ENCODE measurements at regions not wholly inside any gene's neighbourhood (a gene's known extent, or its start where the extent isn't known, plus 50 kb on each side); places are given as distances from the start of the nearest gene placed in this dataset.

DNA sequence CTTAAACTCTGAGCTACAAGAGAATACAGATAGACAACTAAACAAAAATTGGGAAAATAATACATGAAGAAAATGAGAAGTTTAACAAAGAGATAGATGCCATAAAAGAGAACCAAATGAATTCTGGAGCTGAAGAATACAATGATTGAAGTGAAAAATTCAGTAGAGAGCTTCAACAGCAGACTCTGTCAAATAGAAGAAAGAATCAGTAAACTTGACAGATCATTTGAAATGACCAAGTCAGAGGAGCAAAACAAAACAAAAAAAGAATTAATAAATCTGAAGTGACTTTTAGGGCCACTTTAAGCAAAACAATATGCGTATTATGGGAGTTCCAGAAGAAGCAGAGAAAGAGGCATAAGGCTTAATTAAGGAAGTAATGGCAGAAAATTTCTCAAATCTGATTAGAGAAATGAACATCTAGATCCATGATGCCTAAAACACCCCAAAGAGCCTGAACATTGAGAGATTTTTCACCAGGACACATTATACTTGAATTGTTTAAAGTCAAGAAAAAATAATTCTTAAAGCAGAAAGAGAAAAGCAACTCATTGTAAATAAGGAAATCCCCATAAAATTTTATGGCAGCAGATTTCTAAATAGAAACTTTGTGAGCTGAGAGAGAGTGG lies 61.0 kb upstream of the RNU6-8 start:
- Mint-ChIP-seq H3K4me3 (no peak overlapping the region), H3K27me3 (ENCODE audit: insufficient read depth) (no peaks in the 10 kb centered on the region), H3K9me3 (peaks cover 14% of the 10 kb centered on the region), H3K4me1 (ENCODE audit: low read depth) (peaks cover 12% of the 10 kb centered on the region), H3K27ac (no peak overlapping the region), H3K36me3 (ENCODE audit: low read depth) (peaks cover 10% of the 10 kb centered on the region)
- no peak for DNase-seq
- TF ChIP-seq, protein P1, sequence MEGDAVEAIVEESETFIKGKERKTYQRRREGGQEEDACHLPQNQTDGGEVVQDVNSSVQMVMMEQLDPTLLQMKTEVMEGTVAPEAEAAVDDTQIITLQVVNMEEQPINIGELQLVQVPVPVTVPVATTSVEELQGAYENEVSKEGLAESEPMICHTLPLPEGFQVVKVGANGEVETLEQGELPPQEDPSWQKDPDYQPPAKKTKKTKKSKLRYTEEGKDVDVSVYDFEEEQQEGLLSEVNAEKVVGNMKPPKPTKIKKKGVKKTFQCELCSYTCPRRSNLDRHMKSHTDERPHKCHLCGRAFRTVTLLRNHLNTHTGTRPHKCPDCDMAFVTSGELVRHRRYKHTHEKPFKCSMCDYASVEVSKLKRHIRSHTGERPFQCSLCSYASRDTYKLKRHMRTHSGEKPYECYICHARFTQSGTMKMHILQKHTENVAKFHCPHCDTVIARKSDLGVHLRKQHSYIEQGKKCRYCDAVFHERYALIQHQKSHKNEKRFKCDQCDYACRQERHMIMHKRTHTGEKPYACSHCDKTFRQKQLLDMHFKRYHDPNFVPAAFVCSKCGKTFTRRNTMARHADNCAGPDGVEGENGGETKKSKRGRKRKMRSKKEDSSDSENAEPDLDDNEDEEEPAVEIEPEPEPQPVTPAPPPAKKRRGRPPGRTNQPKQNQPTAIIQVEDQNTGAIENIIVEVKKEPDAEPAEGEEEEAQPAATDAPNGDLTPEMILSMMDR (IDR thresholded peaks at IDR 0.05), result no peak

DNA sequence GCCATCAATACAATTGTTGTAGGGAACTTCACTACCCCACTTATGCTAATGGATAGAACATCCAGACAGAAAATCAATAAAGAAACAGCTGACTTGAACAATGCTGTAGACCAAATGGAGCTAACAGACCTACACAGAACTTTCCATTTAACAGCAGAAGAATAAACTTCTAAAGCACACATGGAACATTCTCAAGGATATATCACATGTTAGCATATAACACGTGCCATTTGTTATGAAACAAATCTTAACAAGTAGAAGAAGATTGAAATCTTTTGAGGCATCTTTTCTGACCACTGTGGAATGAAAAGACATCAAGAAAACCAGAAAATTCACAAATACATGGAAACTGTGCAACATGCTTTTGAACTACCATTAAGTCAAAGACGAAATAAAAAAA lies 62.5 kb upstream of the RNU6-8 start:
- Mint-ChIP-seq H3K27ac (no peak overlapping the region), H3K36me3 (ENCODE audit: low read depth) (peaks cover 10% of the 10 kb centered on the region), H3K27me3 (ENCODE audit: insufficient read depth) (peaks cover 2% of the 10 kb centered on the region; the same call in 1 of the 2 replicates), H3K9me3 (peaks cover 14% of the 10 kb centered on the region), H3K4me1 (ENCODE audit: low read depth) (no peaks in the 10 kb centered on the region), H3K4me3 (no peak overlapping the region)
- DNase-seq, result no peak
- TF ChIP-seq, protein P1 (IDR thresholded peaks at IDR 0.05), result no peak

DNA sequence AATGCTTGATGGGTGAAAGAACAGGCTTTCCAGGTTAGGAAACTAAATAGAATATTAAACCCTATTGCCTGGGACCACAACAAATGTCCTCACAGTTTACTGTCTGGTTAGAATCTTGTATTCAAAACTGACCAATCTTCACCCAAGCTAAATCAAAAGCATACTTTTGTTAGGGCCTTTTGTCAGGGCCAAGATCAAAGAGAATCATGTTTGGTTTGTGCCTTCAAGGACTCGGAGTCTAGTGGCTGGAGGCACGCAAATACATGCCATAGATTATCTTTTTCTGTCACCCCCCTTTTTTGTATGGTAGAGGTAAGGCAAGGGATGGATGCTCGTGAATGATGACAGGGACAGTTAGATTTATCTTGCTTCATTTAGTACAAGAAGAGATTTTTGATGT lies 51.1 kb upstream of the AKAP6 start:
- Mint-ChIP-seq H3K4me1 (ENCODE audit: low read depth) (peaks cover 6% of the 10 kb centered on the region; the same call in 1 of the 2 replicates), H3K36me3 (ENCODE audit: low read depth) (peaks cover 13% of the 10 kb centered on the region), H3K4me3 (no peak overlapping the region), H3K9me3 (peaks cover 15% of the 10 kb centered on the region), H3K27me3 (ENCODE audit: insufficient read depth) (peaks cover 12% of the 10 kb centered on the region), H3K27ac (no peak overlapping the region)
- DNase-seq, result no peak
- TF ChIP-seq, protein P1 (IDR thresholded peaks at IDR 0.05), result no peak

Measured in HFFc6 (cell line).